K562 (cell line): ENCODE measurements at regions not wholly inside any gene's neighbourhood (a gene's known extent, or its start where the extent isn't known, plus 50 kb on each side); places are given as distances from the start of the nearest gene placed in this dataset.

Experiments
- ATAC-seq: fragments of 200-7000 bp; cut with Tn5 transposase; 3 replicates; pipeline ENCODE4 v1.9.1; 2020; ENCODE audit warnings: moderate library complexity
- BruUV-seq: library from RNA; stranded (reverse); fragments of 400-500 nt; replicated peaks from 2 replicates; lab custom pipeline; 2021; lab: Mats Ljungman, UMichigan
- CTCF ChIA-PET: fragments of 300-600 bp; formaldehyde crosslinking; extraction: SDS; loops from one replicate; lab custom pipeline; 2021; ENCODE audit warnings: low intra/inter-chr PET ratio; lab: Yijun Ruan, JAX
- POLR2A ChIA-PET: fragments of 300-600, 350-650 bp; sonication (Branson Sonifier 250); formaldehyde crosslinking; extraction: SDS; loops from one replicate; lab custom pipeline; 2021; ENCODE audit warnings: antibody characterized with exemption, inconsistent platforms; lab: Yijun Ruan, JAX
- DNase-seq, 4 experiments: peaks; one replicate each; pipeline versions ENCODE4 v3.0.0 to v3.0.0-alpha.2; 2011 to 2018; ENCODE audit warnings: low spot score in 3 of 4, mixed read lengths in 3 of 4; ENCODE audit errors: extremely low read depth in 1 of 4
- FAIRE-seq: peaks from 2 replicates; lab custom pipeline; 2011; peaks lifted over from hg19 to GRCh38; lab: Jason Lieb, UNC
- H2AFZ ChIP-seq: 2 replicates; pipeline ENCODE4 v1.6.0; 2011; ENCODE audit warnings: low read depth, low read length, control low read depth, inconsistent platforms
- H3K27ac ChIP-seq: fragments of 200-600 bp; 3 replicates; pipeline ENCODE4 v1.8.0; 2011; ENCODE audit warnings: low read depth, mild to moderate bottlenecking, control low read depth, inconsistent platforms, low read length, moderate library complexity, mixed read lengths; ENCODE audit errors: extremely low read depth
- H3K27me3 ChIP-seq, 2 experiments: fragments of 300-600 bp in 1 of 2; 2 replicates in 1 of 2; 3 replicates in 1 of 2; pipeline versions ENCODE4 v1.6.0 to v1.8.0; 2011; ENCODE audit warnings: inconsistent platforms in 2 of 2, low read length in 2 of 2, mild to moderate bottlenecking in 1 of 2, mixed read lengths in 1 of 2, moderate library complexity in 1 of 2; ENCODE audit not compliant: control insufficient read depth in 2 of 2, insufficient read depth in 2 of 2
- H3K36me3 ChIP-seq: fragments of 300-600 bp; 3 replicates; pipeline ENCODE4 v1.8.0; 2011; ENCODE audit warnings: mild to moderate bottlenecking, low read length, inconsistent platforms; ENCODE audit not compliant: control insufficient read depth, insufficient read depth
- H3K4me1 ChIP-seq, 2 experiments: fragments of 200-600 bp in 1 of 2; replicated peaks in 1 of 2; 2 replicates in 1 of 2; 3 replicates in 1 of 2; pipeline versions ENCODE4 v1.5.1 to v1.8.0; 2011; ENCODE audit warnings: inconsistent platforms in 2 of 2, low read length in 2 of 2, mild to moderate bottlenecking in 1 of 2, mixed read lengths in 1 of 2, moderate library complexity in 1 of 2; ENCODE audit not compliant: control insufficient read depth in 2 of 2, insufficient read depth in 2 of 2
- H3K4me2 ChIP-seq: 2 replicates; pipeline ENCODE4 v1.6.1; 2011; ENCODE audit warnings: low read length, control low read depth, inconsistent platforms, mixed read lengths; ENCODE audit not compliant: insufficient read depth
- H3K4me3 ChIP-seq: fragments of 200-600 bp; sonication (generic), shearing (Covaris generic); 2 replicates; pipeline ENCODE4 v1.5.1; 2016; ENCODE audit warnings: control low read depth, inconsistent platforms
- H3K79me2 ChIP-seq: fragments of 200-600 bp; 3 replicates; pipeline ENCODE4 v1.8.0; 2011; ENCODE audit warnings: low read length, inconsistent platforms; ENCODE audit not compliant: control insufficient read depth, insufficient read depth
- H3K9ac ChIP-seq, 2 experiments: 2 replicates each; pipeline versions ENCODE4 v1.6.0 to v1.6.1; 2011; ENCODE audit warnings: low read depth in 2 of 2, low read length in 2 of 2, control low read depth in 1 of 2, inconsistent platforms in 1 of 2, mild to moderate bottlenecking in 1 of 2, mixed read lengths in 1 of 2; ENCODE audit not compliant: insufficient read depth in 1 of 2
- H3K9me1 ChIP-seq: one replicate; pipeline ENCODE4 v1.6.0; 2011; ENCODE audit warnings: inconsistent platforms, mild to moderate bottlenecking, low read length, moderate library complexity; ENCODE audit not compliant: control insufficient read depth, insufficient read depth
- H3K9me3 ChIP-seq: replicated peaks from 2 replicates; pipeline ENCODE4 v1.5.1; 2011; ENCODE audit warnings: low read depth, low read length, inconsistent platforms; ENCODE audit not compliant: control insufficient read depth, insufficient read depth
- H4K20me1 ChIP-seq: replicated peaks from 2 replicates; pipeline ENCODE4 v1.6.1; 2011; ENCODE audit warnings: low read length, inconsistent platforms, mixed read lengths; ENCODE audit not compliant: control insufficient read depth, insufficient read depth
- CREBBP ChIP-seq: IDR thresholded peaks from one replicate; pipeline ENCODE4 v1.6.1; 2012; ENCODE audit warnings: low read depth, mild to moderate bottlenecking, control low read depth, inconsistent platforms, low read length
- EZH2 ChIP-seq: IDR thresholded peaks from 2 replicates; pipeline ENCODE4 v1.6.1; 2012; ENCODE audit warnings: low read depth, mild to moderate bottlenecking, inconsistent platforms, low read length, borderline replicate concordance
- FOXK2 ChIP-seq, 2 experiments: fragments of 450-650 bp; IDR thresholded peaks in 1 of 2; conservative IDR thresholded peaks in 1 of 2; 2 replicates each; pipeline ENCODE4 v1.6.1; 2016; ENCODE audit warnings: low read depth in 2 of 2, mild to moderate bottlenecking in 1 of 2
- MAFF ChIP-seq: IDR thresholded peaks from 2 replicates; pipeline ENCODE4 v1.6.1; 2012; ENCODE audit warnings: low read length, improper control_type of control experiment
- MECOM ChIP-seq: fragments of 250-450 bp; sonication (Bioruptor Pico); IDR thresholded peaks from 2 replicates; pipeline ENCODE4 v1.8.0; 2022; ENCODE audit warnings: inconsistent platforms
- POLR2A ChIP-seq: fragments of 450-650 bp; conservative IDR thresholded peaks from 2 replicates; pipeline ENCODE4 v1.6.1; 2016
- RBFOX2 ChIP-seq: fragments of 200-400 bp; formaldehyde crosslinking; IDR thresholded peaks from 2 replicates; pipeline ENCODE4 v1.6.1; 2017; ENCODE audit warnings: low read depth, mild to moderate bottlenecking, low read length, moderate library complexity
- STAT5B ChIP-seq: fragments of 250-450 bp; sonication (Bioruptor Pico); IDR thresholded peaks from 2 replicates; pipeline ENCODE4 v1.8.0; 2021; ENCODE audit warnings: mild to moderate bottlenecking, inconsistent platforms
- ZBTB34 ChIP-seq: fragments of 250-450 bp; sonication (Bioruptor Pico); IDR thresholded peaks from 2 replicates; pipeline ENCODE4 v1.8.0; 2021; ENCODE audit warnings: mild to moderate bottlenecking, moderate library complexity
- ZNF24 ChIP-seq: fragments of 450-650 bp; IDR thresholded peaks from 2 replicates; pipeline ENCODE4 v1.6.1; 2016
- ZNF639 ChIP-seq, 2 experiments: fragments of 200-800 bp in 1 of 2; sonication (Bioruptor generic) in 1 of 2; sonication (generic) in 1 of 2; formaldehyde crosslinking in 1 of 2; IDR thresholded peaks in 1 of 2; conservative IDR thresholded peaks in 1 of 2; 2 replicates each; pipeline versions ENCODE4 v1.5.0 to v1.6.1; 2016 to 2020; ENCODE audit warnings: missing compliant biosample characterization in 1 of 2, missing genetic modification characterization in 1 of 2, missing genetic modification reagents in 1 of 2
- ZNF766 ChIP-seq: fragments of 200-800 bp; sonication (Bioruptor generic); conservative IDR thresholded peaks from 2 replicates; pipeline ENCODE4 v1.6.1; 2016; ENCODE audit warnings: missing genetic modification characterization, missing compliant biosample characterization
- WGBS: fragments of 100-300 bp; shearing (Covaris generic); methylation state at CpG from one replicate; pipeline ENCODE4 v1.1.6; 2016; ENCODE audit warnings: low coverage, mixed read lengths; ENCODE audit not compliant: insufficient coverage; ENCODE audit errors: missing lambda C conversion rate; 5-methylcytosine and 5-hydroxymethylcytosine counted together
- in situ Hi-C: fragments of 300-500 bp; cut with MboI; formaldehyde crosslinking; loops from 4 replicates; pipeline ENCODE4 v1.15.0; 2018; ENCODE audit warnings: inconsistent platforms, mixed read lengths
- intact Hi-C: fragments of 100-400 bp; cut with micrococcal nuclease; formaldehyde crosslinking; loops from 2 replicates; pipeline ENCODE4 v1.14.2; 2022

GRCh38 chr20:30598460-30599230, 658.8 kb upstream of the DEFB115 start:
- POLR2A ChIA-PET = no interaction called here
- H3K79me2 ChIP-seq = no peaks in the 10 kb centered on the region
- no peaks in the 10 kb centered on the region; a peak in 1 of 5 replicates for H3K27me3 ChIP-seq
- H2AFZ ChIP-seq = no peak overlapping the region
- 10% methylated on average over 2 of the region's 5 CpGs for WGBS
- H3K9me1 ChIP-seq = no peaks in the 10 kb centered on the region
- ATAC-seq = no peak
- no peak overlapping the region for H3K27ac ChIP-seq
- CTCF ChIA-PET = no interaction called here
- BruUV-seq = no TSS peak
- no peaks in the 10 kb centered on the region for H4K20me1 ChIP-seq
- in situ Hi-C loops (no loop called here), intact Hi-C loops (no loop called here)
- H3K36me3 ChIP-seq = no peaks in the 10 kb centered on the region
- no peak overlapping the region for H3K4me2 ChIP-seq
- no peak for DNase-seq
- no peak for TF ChIP-seq ZNF24
- TF ChIP-seq MAFF = no peak
- no peak for TF ChIP-seq MECOM (CRISPR knock-in tag)
- TF ChIP-seq ZNF766 (CRISPR knock-in tag) = no peak
- no peak for TF ChIP-seq POLR2A
- no peak for TF ChIP-seq ZBTB34
- TF ChIP-seq STAT5B (CRISPR knock-in tag) = no peak
- no peak for TF ChIP-seq FOXK2 (conservative IDR thresholded peaks at IDR 0.05 in 1 of 2, IDR thresholded peaks at IDR 0.05 in 1 of 2; ENCODE audit: low read depth in 2 of 2)
- TF ChIP-seq CREBBP = no peak
- TF ChIP-seq EZH2 = no peak
- TF ChIP-seq ZNF639 (CRISPR knock-in tag; conservative IDR thresholded peaks at IDR 0.05 in 1 of 2, IDR thresholded peaks at IDR 0.05 in 1 of 2) = no peak
- no peak for TF ChIP-seq RBFOX2
- H3K9me3 ChIP-seq = no peaks in the 10 kb centered on the region
- no peak overlapping the region for H3K4me3 ChIP-seq
- H3K9ac ChIP-seq = no peak overlapping the region
- no peak for FAIRE-seq
- H3K4me1 ChIP-seq = peaks cover 0 to 5% of the 10 kb centered on the region in 2 experiments; a peak in 2 of 5 replicates
